Stomach (tissue), 8 donors: ENCODE measurements at regions not wholly inside any gene's neighbourhood (a gene's known extent, or its start where the extent isn't known, plus 50 kb on each side); places are given as distances from the start of the nearest gene placed in this dataset.

Source experiments
- DNase-seq, 2 donors: peaks; one replicate each; pipeline versions ENCODE4 v3.0.0 to v3.0.0-alpha.2; 2013 to 2019
- H3K27ac ChIP-seq, 5 donors: fragments of 200-600 bp in 4 of 5; sonication (generic) in 4 of 5; one replicate each; pipeline ENCODE4 v1.5.1; 2013 to 2019; ENCODE audit warnings: mild to moderate bottlenecking in 1 of 5, moderate library complexity in 1 of 5
- H3K27me3 ChIP-seq, 3 donors: fragments of 200-600 bp; sonication (generic); one replicate each; pipeline ENCODE4 v1.5.1; 2017 to 2019; ENCODE audit warnings: mixed run types in 1 of 3
- H3K36me3 ChIP-seq, 4 donors: fragments of 200-600 bp; sonication (generic); 1 replicate in 3 of 4; 2 replicates in 1 of 4; pipeline ENCODE4 v1.5.1; 2016 to 2019
- H3K4me1 ChIP-seq, 4 donors: fragments of 200-600 bp; sonication (generic); one replicate each; pipeline ENCODE4 v1.5.1; 2016 to 2019
- H3K4me3 ChIP-seq, 4 donors: fragments of 200-600 bp; sonication (generic) in 3 of 4; one replicate each; pipeline ENCODE4 v1.5.1; 2016 to 2019; ENCODE audit warnings: mild to moderate bottlenecking in 1 of 4
- H3K9me3 ChIP-seq, 4 donors: fragments of 200-600 bp; sonication (generic); one replicate each; pipeline ENCODE4 v1.5.1; 2016 to 2019
- EP300 ChIP-seq: sonication (generic); formaldehyde crosslinking; IDR thresholded peaks from one replicate; pipeline ENCODE4 v1.6.1; 2017; ENCODE audit warnings: antibody characterized with exemption
- POLR2A ChIP-seq, 4 donors: fragments of 450-650 bp; IDR thresholded peaks; one replicate each; pipeline ENCODE4 v1.6.1; 2016; ENCODE audit warnings: antibody characterized with exemption in 4 of 4, control low read depth in 2 of 4, mild to moderate bottlenecking in 1 of 4, moderate library complexity in 1 of 4
- POLR2AphosphoS5 ChIP-seq, 3 donors: sonication (generic); formaldehyde crosslinking; IDR thresholded peaks; one replicate each; pipeline ENCODE4 v1.6.1; 2016; ENCODE audit warnings: antibody characterized with exemption in 3 of 3
- WGBS, 5 donors: extraction: QIAGEN DNeasy Blood & Tissue Kit in 3 of 5; methylation state at CpG; one replicate each; pipeline versions ENCODE4 v1.1.5 to v1.1.7; 2013 to 2018; 5-methylcytosine and 5-hydroxymethylcytosine counted together
- intact Hi-C: fragments of 100-400 bp; cut with DNase I; formaldehyde crosslinking; loops from one replicate; pipeline ENCODE4 v1.15.1; 2023; ENCODE audit warnings: low total_unique reads
- TF ChIP-seq, protein P1 (sequence below), 7 experiments: fragments of 450-650 bp in 4 of 7; fragments of 200-600 bp in 3 of 7; sonication (generic) in 3 of 7; IDR thresholded peaks; one replicate each; pipeline ENCODE4 v1.5.1; 2016 to 2019; ENCODE audit warnings: antibody characterized with exemption in 7 of 7, control low read depth in 2 of 7, mild to moderate bottlenecking in 1 of 7
- donor health status: healthy with polysubstance abuse.
- donor health status: Bipolar disorder and iron deficiency.
- donor health status: healthy.

DNA sequence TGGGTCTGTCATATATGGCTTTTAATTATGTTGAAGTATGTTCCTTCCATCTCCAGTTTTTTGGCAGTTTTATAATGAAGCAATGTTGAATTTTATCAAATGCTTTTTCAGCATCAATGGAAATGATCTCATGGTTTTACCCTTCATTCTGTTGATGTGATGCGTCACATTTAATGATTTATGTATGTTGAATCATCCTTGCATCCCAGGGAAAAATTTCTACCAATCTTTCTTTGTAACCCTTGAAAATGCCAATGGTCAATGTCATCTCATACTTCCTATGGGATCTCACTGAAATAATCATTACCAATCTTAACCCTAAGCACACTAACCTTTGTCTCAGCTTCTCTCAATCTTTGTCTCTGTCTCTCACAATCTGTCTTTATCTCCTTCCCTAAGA is 1004.0 kb downstream of the KCNT2 start:
- intact Hi-C loops = no loop called here

DNA sequence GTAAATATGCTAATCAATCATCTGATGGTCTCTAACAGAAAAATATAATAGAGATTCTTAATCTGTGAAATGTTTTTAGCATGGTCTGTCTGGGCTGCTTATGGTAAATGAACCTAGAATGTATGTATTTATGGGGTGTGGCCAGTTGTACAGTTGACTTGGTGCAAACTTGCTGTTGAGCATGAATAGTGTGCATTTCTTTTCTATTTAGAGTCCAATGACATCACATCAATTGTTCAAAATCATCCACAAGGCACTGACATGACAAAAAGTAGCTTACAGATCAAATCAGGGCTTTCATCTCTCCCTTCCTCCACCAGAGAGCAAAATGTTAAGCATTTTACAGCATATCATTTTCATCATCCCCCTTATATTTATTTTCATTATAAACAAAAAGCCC is 1010.3 kb downstream of the KCNT2 start:
- intact Hi-C loops = no loop called here
- Histone ChIP-seq H3K36me3 (no peaks in the 10 kb centered on the region), H3K27ac (no peak overlapping the region), H3K9me3 (peaks cover 0 to under 1% (median 0%) of the 10 kb centered on the region in 4 donors), H3K4me3 (no peak overlapping the region), H3K4me1 (no peaks in the 10 kb centered on the region), H3K27me3 (no peaks in the 10 kb centered on the region)
- DNase-seq = no peak
- TF ChIP-seq POLR2AphosphoS5 (IDR thresholded peaks at IDR 0.05) = no peak
- TF ChIP-seq, protein P1, sequence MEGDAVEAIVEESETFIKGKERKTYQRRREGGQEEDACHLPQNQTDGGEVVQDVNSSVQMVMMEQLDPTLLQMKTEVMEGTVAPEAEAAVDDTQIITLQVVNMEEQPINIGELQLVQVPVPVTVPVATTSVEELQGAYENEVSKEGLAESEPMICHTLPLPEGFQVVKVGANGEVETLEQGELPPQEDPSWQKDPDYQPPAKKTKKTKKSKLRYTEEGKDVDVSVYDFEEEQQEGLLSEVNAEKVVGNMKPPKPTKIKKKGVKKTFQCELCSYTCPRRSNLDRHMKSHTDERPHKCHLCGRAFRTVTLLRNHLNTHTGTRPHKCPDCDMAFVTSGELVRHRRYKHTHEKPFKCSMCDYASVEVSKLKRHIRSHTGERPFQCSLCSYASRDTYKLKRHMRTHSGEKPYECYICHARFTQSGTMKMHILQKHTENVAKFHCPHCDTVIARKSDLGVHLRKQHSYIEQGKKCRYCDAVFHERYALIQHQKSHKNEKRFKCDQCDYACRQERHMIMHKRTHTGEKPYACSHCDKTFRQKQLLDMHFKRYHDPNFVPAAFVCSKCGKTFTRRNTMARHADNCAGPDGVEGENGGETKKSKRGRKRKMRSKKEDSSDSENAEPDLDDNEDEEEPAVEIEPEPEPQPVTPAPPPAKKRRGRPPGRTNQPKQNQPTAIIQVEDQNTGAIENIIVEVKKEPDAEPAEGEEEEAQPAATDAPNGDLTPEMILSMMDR (IDR thresholded peaks at IDR 0.05) = no peak
- TF ChIP-seq POLR2A (IDR thresholded peaks at IDR 0.05) = no peak
- TF ChIP-seq EP300 = no peak

More for the DNA sequence above, 1004.0 kb downstream of the KCNT2 start:
- Histone ChIP-seq H3K4me1 (no peaks in the 10 kb centered on the region), H3K27me3 (no peaks in the 10 kb centered on the region), H3K27ac (no peak overlapping the region), H3K9me3 (peaks cover 0 to 20% (median 0%) of the 10 kb centered on the region in 4 donors), H3K36me3 (no peaks in the 10 kb centered on the region), H3K4me3 (no peak overlapping the region)
- DNase-seq = no peak
- TF ChIP-seq, protein P1 (IDR thresholded peaks at IDR 0.05) = no peak
- TF ChIP-seq POLR2A (IDR thresholded peaks at IDR 0.05) (no peak), EP300 (no peak), POLR2AphosphoS5 (IDR thresholded peaks at IDR 0.05) (no peak)
- WGBS, 5 donors = 76 to 100% (median 88%) methylated on average over 1 of the region's 1 CpG

DNA sequence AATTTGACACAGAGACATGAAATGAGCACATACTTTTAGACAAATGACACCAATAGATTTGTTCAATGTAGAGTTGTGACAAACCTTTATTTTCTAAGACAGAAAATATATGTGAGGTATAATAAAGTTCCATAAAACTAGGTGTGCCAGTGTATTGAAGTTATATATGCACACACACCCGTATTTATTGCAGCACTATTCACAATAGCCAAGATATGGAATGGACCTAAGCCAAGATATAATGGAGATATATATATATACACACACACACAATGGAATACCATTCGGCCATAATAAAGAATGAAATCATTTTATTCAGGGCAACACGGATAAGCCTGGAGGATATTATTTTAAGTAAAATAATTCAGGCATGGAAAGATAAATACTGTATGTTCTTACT is 1013.5 kb downstream of the KCNT2 start:
- TF ChIP-seq EP300 = no peak
- DNase-seq = no peak
- no peaks in the 10 kb centered on the region for H3K9me3 ChIP-seq
- H3K4me1 ChIP-seq = no peaks in the 10 kb centered on the region
- intact Hi-C loops = no loop called here
- no peaks in the 10 kb centered on the region for H3K36me3 ChIP-seq
- no peak overlapping the region for H3K4me3 ChIP-seq
- no peak overlapping the region for H3K27ac ChIP-seq
- H3K27me3 ChIP-seq = no peaks in the 10 kb centered on the region
- WGBS, 5 donors = 52 to 72% (median 68%) methylated on average over 3 of the region's 3 CpGs

DNA sequence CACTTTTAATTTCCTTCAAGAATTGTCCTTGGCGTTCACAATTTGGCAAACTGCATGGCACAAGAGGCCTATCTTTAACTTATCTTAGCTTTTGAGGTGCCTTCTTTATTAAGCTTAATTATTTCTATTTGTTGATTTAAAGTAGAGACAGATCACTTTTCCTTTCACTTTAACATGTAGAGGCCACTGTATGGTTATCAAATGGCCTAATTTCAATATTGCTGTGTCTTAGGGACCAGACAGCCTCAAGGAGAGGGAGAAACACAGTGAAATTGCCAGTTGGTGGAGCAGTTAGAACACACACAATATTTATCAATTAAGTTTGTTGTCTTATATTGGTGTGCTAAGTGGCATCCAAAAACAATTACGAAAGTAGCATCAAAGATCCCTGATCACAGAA is 1013.9 kb downstream of the KCNT2 start:
- no peak for DNase-seq
- WGBS, 5 donors = 68 to 82% (median 75%) methylated on average over 2 of the region's 2 CpGs
- no peak overlapping the region for H3K27ac ChIP-seq
- H3K27me3 ChIP-seq = no peaks in the 10 kb centered on the region
- no peak for TF ChIP-seq POLR2AphosphoS5 (IDR thresholded peaks at IDR 0.05)
- TF ChIP-seq, protein P1 (IDR thresholded peaks at IDR 0.05) = no peak
- TF ChIP-seq EP300 = no peak
- no peak for TF ChIP-seq POLR2A (IDR thresholded peaks at IDR 0.05)
- no peaks in the 10 kb centered on the region for H3K4me1 ChIP-seq
- H3K9me3 ChIP-seq = no peaks in the 10 kb centered on the region
- intact Hi-C loops = no loop called here
- H3K36me3 ChIP-seq = no peaks in the 10 kb centered on the region
- no peak overlapping the region for H3K4me3 ChIP-seq

DNA sequence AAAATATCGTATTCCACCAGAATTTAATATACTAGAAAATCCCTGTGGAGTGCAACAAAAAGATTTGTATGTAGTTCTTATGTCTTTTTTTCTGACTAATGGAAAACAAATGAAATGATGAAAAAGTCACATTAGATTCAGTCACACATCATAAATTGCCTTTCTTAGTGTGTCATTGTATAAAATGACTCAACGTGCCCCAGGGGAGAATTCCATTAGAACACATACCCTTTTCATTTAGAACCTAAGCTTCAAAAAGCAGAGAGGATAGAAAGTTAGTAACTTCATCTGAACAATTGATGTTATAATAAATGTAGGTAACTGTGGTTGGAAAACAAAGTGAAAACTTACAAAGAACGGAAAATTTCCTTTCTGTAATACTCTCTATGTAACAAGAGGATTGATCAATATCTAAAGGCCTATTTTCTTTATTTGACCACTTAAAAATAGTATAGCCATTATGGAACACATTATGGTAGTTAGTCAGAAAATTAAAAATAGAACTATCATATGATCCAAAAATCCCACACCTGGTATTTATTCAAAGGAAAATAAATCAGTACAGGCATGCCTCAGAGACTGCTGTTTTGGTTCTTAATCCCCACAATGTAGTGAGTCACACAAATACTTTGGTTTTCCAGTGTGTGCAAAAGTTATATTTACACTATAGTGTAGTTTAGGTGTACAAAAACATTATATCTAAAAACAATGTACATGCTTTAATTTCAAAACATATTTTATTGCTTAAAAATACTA is 1016.1 kb downstream of the KCNT2 start:
- peaks cover 0 to 11% (median 2%) of the 10 kb centered on the region in 4 donors for H3K9me3 ChIP-seq
- H3K4me1 ChIP-seq = no peaks in the 10 kb centered on the region
- intact Hi-C loops = no loop called here
- no peak for DNase-seq
- H3K27ac ChIP-seq = no peak overlapping the region
- no peak overlapping the region for H3K4me3 ChIP-seq
- WGBS, 5 donors = 66 to 81% (median 73%) methylated on average over 3 of the region's 3 CpGs
- H3K27me3 ChIP-seq = no peaks in the 10 kb centered on the region
- TF ChIP-seq POLR2AphosphoS5 (IDR thresholded peaks at IDR 0.05) (no peak), POLR2A (IDR thresholded peaks at IDR 0.05) (no peak), EP300 (no peak)
- TF ChIP-seq, protein P1 (IDR thresholded peaks at IDR 0.05) = no peak
- no peaks in the 10 kb centered on the region for H3K36me3 ChIP-seq
